GM12872 (cell line): ENCODE measurements at regions not wholly inside any gene's neighbourhood (a gene's known extent, or its start where the extent isn't known, plus 50 kb on each side); places are given as distances from the start of the nearest gene placed in this dataset.

ENCODE experiments used
- TF ChIP-seq, protein P1 (sequence below): IDR thresholded peaks from 3 replicates; pipeline ENCODE4 v1.5.1; 2011; ENCODE audit warnings: low read depth, mild to moderate bottlenecking, low read length, moderate library complexity; ENCODE audit not compliant: insufficient read depth

DNA sequence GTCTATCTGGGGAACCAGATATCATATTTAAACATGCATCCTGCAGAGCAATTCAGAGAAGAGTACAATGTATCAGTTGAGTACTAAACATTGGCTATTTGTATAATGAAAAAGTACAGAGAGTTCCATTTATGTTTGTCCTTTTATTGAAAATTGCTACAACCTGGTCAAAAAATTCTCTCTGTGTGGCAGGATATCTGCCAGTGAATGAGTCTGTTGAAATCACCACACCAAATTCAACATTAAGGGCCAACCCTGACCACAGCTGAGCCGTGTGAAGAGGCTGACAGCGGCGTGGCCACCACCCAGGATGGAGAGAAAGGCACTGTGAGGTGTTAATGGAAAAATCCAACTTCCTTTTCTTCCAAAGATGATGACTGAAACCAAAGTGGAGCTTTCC is 422.7 kb upstream of the PIK3R1 start:
- TF ChIP-seq, protein P1, sequence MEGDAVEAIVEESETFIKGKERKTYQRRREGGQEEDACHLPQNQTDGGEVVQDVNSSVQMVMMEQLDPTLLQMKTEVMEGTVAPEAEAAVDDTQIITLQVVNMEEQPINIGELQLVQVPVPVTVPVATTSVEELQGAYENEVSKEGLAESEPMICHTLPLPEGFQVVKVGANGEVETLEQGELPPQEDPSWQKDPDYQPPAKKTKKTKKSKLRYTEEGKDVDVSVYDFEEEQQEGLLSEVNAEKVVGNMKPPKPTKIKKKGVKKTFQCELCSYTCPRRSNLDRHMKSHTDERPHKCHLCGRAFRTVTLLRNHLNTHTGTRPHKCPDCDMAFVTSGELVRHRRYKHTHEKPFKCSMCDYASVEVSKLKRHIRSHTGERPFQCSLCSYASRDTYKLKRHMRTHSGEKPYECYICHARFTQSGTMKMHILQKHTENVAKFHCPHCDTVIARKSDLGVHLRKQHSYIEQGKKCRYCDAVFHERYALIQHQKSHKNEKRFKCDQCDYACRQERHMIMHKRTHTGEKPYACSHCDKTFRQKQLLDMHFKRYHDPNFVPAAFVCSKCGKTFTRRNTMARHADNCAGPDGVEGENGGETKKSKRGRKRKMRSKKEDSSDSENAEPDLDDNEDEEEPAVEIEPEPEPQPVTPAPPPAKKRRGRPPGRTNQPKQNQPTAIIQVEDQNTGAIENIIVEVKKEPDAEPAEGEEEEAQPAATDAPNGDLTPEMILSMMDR, result no peak

DNA sequence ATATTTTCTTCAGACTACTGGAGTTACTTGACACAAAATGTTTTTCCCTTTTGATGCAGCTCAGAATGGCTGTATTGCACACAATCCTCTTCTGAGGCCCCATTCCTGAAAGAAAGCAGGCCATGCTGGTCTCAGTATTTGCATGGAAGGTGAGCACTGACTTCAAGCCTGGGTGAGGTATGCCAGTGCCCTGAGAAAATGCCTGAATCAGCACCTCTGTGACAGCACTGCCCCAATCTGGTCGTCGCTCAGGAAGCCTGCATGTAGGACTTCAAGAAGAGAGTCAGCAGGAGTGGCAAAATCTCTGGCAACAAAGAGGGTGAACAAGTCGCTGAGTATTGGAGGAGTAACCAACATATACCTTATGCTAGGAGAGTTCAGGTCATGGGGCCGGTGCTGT is 425.2 kb upstream of the PIK3R1 start:
- TF ChIP-seq, protein P1, result no peak

DNA sequence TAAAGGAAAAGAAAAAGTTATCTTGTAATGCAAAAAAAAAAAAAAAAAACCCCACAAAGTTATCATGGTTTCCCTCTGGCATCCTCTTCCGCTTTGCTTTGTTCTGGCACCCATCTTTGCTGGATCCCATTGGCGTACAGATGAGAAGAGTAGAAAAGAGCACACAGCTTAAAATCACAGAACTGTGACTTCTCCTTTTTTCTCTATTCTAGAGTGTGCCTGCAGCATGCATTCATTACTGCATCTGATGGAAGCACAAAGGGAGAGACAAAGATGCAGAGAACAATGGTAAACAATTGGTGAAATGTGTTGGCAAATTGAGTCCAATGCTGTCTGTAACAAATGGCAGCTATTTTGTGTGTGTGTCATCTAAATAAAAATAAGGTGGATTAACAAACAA is 440.8 kb upstream of the PIK3R1 start:
- TF ChIP-seq, protein P1, result no peak

DNA sequence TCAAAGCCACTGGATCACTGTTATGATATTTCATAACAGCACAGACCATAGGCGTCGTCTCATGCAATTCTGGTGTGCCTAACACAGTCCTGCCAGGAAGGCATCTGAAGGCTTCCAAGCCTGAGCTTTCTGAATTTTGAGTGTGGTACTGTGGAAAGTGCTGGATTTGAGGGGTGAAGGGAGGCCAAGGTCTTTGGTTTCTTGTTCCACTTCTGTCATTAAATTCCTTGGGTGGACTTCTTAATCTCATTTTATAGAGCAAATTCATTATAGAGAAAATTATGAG is 441.3 kb upstream of the PIK3R1 start:
- TF ChIP-seq, protein P1, result no peak

DNA sequence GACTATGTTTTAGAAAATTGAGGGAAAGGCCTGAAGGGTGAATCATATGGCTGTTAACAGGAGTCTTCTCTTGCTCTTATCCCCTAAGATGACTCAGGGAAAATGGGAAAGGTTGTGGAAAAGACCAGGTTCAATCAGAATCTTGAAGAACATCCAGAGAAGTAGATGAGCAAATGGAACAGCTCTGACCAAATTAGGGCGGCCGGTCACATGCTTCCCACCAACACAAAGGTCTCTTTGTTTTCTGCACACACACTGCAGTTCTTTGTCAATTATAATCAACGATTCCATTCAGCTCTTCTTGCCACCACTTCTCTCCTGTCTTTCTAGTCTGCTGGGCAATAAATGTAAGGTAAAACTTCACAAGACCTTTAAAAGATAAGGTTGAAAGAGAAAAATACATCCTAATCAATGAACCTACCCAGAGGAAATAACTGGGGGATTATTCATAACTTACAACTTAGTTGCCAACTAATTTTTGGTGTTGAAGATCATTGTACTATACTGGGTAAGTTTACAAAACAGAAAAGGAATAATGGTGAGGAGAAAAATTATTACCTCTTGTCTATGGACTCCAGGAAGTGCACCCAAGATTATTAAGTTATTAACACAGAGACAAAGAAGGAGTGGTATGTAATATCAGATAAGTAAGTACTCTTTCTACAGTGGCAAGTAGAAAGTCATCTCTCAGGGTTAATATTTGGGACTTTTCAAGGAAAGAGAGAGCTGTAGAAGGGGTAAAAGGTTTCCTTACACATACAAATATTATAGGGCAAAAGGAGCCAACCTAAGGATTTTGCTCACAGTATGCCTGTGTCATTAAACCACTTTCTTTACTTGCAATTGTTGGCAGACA is 441.9 kb upstream of the PIK3R1 start:
- TF ChIP-seq, protein P1, result no peak

DNA sequence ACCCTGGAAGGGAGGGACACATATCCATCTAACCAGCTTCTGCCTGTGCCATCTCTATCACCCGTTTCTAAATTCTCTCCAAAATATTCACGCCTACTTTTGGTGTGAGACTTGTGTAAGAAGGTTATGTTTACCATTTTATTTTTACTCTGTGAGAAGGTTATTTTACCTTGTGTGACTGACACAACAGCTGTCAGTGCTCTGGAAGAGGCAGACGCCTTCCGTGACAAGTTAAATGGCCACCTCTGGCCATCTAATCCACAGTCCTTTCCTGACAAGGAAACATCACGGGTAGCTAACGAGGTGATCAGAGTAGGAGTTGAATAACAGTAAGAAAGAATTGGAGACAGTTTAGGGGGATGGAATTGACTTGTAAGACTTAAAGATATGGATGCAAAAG is 443.8 kb upstream of the PIK3R1 start:
- TF ChIP-seq, protein P1, result no peak

DNA sequence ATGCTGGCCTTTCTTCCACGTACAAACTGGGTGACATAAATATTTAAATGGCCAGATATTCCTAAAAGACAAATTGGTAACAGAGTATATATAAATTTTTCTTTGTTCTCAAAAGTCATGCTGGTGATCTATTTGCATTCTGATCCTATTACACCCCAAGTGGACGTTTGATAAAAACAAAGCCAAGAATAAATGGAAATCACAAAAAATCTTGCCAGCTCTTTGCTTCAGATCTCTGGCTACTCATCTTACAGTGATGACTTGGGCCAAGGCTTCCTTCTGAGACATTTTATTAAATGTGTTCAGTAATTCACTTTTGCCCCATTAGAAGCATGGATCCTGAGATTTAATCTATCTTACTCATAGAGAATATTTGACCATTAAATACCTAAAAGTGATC is 444.3 kb upstream of the PIK3R1 start:
- TF ChIP-seq, protein P1, result no peak
